ENCODE measurements at regions not wholly inside any gene's neighbourhood (a gene's known extent, or its start where the extent isn't known, plus 50 kb on each side); places are given as distances from the start of the nearest gene placed in this dataset.

GRCh38 chrX:121455890-121456289, 408.5 kb downstream of the GLUD2 start:
- intact Hi-C loops (cut with micrococcal nuclease; ENCODE audit: unreplicated experiment) = no loop called here
- no peak for DNase-seq
- peaks cover 3% of the 10 kb centered on the region for H3K9me3 Mint-ChIP-seq (ENCODE audit: low read depth, unreplicated experiment)
- no TSS peak for BruUV-seq (replicated peaks)
- H3K36me3 Mint-ChIP-seq (ENCODE audit: insufficient read depth, unreplicated experiment) = no peaks in the 10 kb centered on the region
- H3K4me3 Mint-ChIP-seq (ENCODE audit: low read depth, unreplicated experiment) = no peak overlapping the region
- no peaks in the 10 kb centered on the region for H3K27me3 Mint-ChIP-seq (ENCODE audit: unreplicated experiment)
- H3K4me1 Mint-ChIP-seq (ENCODE audit: low read depth, unreplicated experiment) = no peaks in the 10 kb centered on the region
- H3K27ac Mint-ChIP-seq (ENCODE audit: unreplicated experiment) = no peak overlapping the region
- TF ChIP-seq CTCF (IDR thresholded peaks at IDR 0.05; ENCODE audit: unreplicated experiment) = no peak
- CTCF ChIA-PET = no interaction called here

GRCh38 chrX:121456315-121456714, 408.9 kb downstream of the GLUD2 start:
- peaks cover 3% of the 10 kb centered on the region for H3K9me3 Mint-ChIP-seq (ENCODE audit: low read depth, unreplicated experiment)
- CTCF ChIA-PET = no interaction called here
- intact Hi-C loops (cut with micrococcal nuclease; ENCODE audit: unreplicated experiment) = no loop called here
- no peaks in the 10 kb centered on the region for H3K4me1 Mint-ChIP-seq (ENCODE audit: low read depth, unreplicated experiment)
- no peak overlapping the region for H3K27ac Mint-ChIP-seq (ENCODE audit: unreplicated experiment)
- no peak for DNase-seq
- no peaks in the 10 kb centered on the region for H3K27me3 Mint-ChIP-seq (ENCODE audit: unreplicated experiment)
- H3K4me3 Mint-ChIP-seq (ENCODE audit: low read depth, unreplicated experiment) = no peak overlapping the region
- no peaks in the 10 kb centered on the region for H3K36me3 Mint-ChIP-seq (ENCODE audit: insufficient read depth, unreplicated experiment)
- no TSS peak for BruUV-seq (replicated peaks)
- no peak for TF ChIP-seq CTCF (IDR thresholded peaks at IDR 0.05; ENCODE audit: unreplicated experiment)

- BruUV-seq (replicated peaks) = no TSS peak
- H3K9me3 Mint-ChIP-seq (ENCODE audit: low read depth, unreplicated experiment) = peaks cover 3% of the 10 kb centered on the region
- H3K27me3 Mint-ChIP-seq (ENCODE audit: unreplicated experiment) = no peaks in the 10 kb centered on the region
- no peaks in the 10 kb centered on the region for H3K36me3 Mint-ChIP-seq (ENCODE audit: insufficient read depth, unreplicated experiment)
- no peak for DNase-seq
- no peak for TF ChIP-seq CTCF (IDR thresholded peaks at IDR 0.05; ENCODE audit: unreplicated experiment)
- no peak overlapping the region for H3K27ac Mint-ChIP-seq (ENCODE audit: unreplicated experiment)
- H3K4me1 Mint-ChIP-seq (ENCODE audit: low read depth, unreplicated experiment) = no peaks in the 10 kb centered on the region
- H3K4me3 Mint-ChIP-seq (ENCODE audit: low read depth, unreplicated experiment) = no peak overlapping the region
- intact Hi-C loops (cut with micrococcal nuclease; ENCODE audit: unreplicated experiment) = no loop called here
- CTCF ChIA-PET = no interaction called here
These were observed 409.7 kb downstream of the GLUD2 start for GRCh38 chrX:121457096-121457495.

- no peaks in the 10 kb centered on the region for H3K36me3 Mint-ChIP-seq (ENCODE audit: insufficient read depth, unreplicated experiment)
- intact Hi-C loops (cut with micrococcal nuclease; ENCODE audit: unreplicated experiment) = loop anchor here (2.0 kb wide), 1 partner anchor 171 kb away; no protein-coding TSS in a partner anchor
- BruUV-seq (replicated peaks) = no TSS peak
- CTCF ChIA-PET = no interaction called here
- H3K27ac Mint-ChIP-seq (ENCODE audit: unreplicated experiment) = peak overlapping the region; percentile 16
- no peaks in the 10 kb centered on the region for H3K27me3 Mint-ChIP-seq (ENCODE audit: unreplicated experiment)
- DNase-seq = no peak
- no peak for TF ChIP-seq CTCF (IDR thresholded peaks at IDR 0.05; ENCODE audit: unreplicated experiment)
- peaks cover 10% of the 10 kb centered on the region for H3K9me3 Mint-ChIP-seq (ENCODE audit: low read depth, unreplicated experiment)
- no peak overlapping the region for H3K4me3 Mint-ChIP-seq (ENCODE audit: low read depth, unreplicated experiment)
- H3K4me1 Mint-ChIP-seq (ENCODE audit: low read depth, unreplicated experiment) = no peaks in the 10 kb centered on the region
These were observed 432.0 kb downstream of the GLUD2 start for GRCh38 chrX:121479406-121479805.

GRCh38 chrX:121496966-121497365, 449.6 kb downstream of the GLUD2 start:
- intact Hi-C loops (cut with micrococcal nuclease; ENCODE audit: unreplicated experiment) = no loop called here
- H3K4me1 Mint-ChIP-seq (ENCODE audit: low read depth, unreplicated experiment) = no peaks in the 10 kb centered on the region
- CTCF ChIA-PET = no interaction called here

More at GRCh38 chrX:121496966-121497365, 449.6 kb downstream of the GLUD2 start:
- Mint-ChIP-seq H3K27me3 (ENCODE audit: unreplicated experiment) (no peaks in the 10 kb centered on the region), H3K9me3 (ENCODE audit: low read depth, unreplicated experiment) (no peaks in the 10 kb centered on the region), H3K4me3 (ENCODE audit: low read depth, unreplicated experiment) (no peak overlapping the region), H3K27ac (ENCODE audit: unreplicated experiment) (no peak overlapping the region), H3K36me3 (ENCODE audit: insufficient read depth, unreplicated experiment) (no peaks in the 10 kb centered on the region)
- DNase-seq = no peak
- BruUV-seq (replicated peaks) = no TSS peak
- no peak for TF ChIP-seq CTCF (IDR thresholded peaks at IDR 0.05; ENCODE audit: unreplicated experiment)
